GM03348 (cell line): ENCODE measurements at regions not wholly inside any gene's neighbourhood (a gene's known extent, or its start where the extent isn't known, plus 50 kb on each side); places are given as distances from the start of the nearest gene placed in this dataset.

ENCODE experiments used
- DNase-seq: peaks from one replicate; pipeline ENCODE4 v3.0.0; 2012; ENCODE audit warnings: low spot score

DNA sequence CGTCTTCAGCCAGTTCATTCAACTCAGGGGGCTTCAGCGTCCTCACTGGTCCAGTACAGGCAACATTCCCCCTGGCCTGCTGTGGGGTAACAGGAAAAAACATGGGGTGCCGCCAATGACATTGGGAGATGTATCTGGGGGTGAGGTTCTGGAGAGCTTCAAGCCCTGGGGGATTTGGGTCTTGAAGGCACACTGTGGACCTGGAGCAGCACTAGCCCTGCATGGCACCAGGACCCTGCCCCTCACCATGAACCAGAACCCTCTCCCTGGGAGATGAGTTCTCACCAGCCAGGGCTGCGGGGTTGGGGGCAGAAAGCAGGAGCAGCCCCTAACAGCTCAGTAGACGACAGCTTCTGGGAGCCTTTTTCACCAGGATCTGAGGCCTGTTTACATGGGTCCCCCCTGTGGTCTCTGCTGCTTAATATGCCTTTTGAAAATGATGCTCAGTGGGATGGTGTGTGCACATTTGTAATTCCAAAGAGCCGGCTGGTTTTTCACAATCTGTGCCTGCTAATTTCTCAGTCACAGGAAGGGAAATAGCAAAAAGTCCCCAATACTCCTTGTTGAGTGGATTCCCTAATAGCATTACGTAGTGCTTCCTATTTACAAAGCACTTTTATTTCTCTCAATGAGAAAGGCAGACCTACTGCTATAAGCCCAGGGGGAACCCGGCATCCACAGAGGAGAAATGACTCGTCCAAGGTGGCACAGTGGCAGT is 509.5 kb downstream of the RPS24 start:
- no peak for DNase-seq

DNA sequence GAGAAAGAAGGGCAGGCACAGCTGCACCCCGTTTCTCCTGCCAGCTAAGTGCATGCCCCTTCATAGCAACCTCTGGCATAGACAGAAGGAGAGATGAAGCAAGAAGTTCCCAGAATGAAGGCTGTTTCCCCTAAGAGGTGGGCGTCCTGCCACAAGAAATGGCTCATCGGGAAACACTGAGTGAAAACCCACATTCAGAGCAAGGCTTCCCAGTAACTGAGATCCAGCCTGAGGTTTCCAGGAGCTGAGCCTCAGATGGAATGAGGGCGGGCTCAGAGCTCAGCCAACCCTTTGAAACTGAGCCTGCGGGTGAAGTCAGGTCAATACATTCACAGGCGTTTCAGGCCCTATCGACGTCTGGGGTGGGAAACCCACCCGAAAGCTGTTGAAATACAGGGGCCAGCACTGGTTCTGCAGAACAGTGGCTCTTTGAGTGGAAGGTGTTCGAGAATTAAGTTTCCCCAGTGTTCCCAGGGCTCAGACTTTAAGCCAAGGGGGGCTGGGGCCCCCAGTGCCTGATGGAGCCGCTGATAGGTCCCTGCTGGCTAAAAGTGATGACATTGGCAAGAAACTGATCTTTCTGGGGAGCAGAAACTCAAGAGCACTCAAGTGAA is 510.2 kb downstream of the RPS24 start:
- DNase-seq: peak; percentile 94

DNA sequence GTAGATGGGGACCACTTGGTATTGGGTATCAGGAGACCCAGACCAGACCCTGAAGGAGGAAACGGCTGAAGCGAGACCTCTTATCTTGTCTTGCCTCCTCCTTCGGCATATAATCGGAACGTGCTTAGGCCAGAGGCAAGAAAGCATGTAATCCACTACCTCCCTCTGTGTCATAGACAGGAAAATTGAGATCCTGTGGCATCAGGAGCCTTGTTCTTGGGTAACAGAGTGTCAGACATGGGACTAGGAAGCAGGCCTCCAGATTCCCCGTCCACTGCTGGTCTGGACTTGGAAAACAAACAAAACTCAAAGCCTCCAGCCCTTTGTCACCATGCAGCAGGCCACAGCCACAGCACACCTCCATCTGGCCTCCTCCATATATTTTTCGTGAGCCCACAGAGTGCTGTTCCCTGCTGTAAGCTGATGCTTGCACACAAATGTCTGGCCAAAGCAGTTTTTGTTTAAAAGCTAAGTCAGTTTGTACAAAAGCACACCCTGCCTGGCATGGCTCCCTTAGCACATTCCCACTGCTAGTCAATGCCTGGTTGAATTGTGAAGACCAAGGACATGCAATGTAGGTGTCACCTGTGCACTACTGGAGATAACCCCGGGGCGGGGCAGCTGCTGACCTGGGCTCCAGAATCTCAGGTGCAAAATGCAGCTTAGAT is 510.9 kb downstream of the RPS24 start:
- DNase-seq: no peak

DNA sequence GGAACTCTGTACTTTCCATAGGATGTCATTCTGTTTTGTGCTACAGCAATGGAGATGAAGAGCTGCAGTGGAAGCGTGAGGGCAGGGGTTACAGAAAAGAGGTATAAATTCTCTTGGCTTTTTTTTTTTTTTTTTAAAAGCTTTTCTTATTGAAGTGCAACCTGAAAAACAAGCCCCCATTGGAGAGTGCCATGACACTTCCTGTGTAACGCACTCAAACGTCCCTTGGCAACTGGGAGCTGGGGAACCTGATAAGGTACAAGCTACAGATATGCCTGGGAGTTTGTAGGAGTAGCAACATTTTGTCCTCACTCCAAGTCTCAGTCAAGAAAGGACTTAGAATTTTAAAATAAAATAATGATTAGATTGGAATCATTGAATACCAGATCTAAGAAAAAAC is 512.1 kb downstream of the RPS24 start:
- no peak for DNase-seq

DNA sequence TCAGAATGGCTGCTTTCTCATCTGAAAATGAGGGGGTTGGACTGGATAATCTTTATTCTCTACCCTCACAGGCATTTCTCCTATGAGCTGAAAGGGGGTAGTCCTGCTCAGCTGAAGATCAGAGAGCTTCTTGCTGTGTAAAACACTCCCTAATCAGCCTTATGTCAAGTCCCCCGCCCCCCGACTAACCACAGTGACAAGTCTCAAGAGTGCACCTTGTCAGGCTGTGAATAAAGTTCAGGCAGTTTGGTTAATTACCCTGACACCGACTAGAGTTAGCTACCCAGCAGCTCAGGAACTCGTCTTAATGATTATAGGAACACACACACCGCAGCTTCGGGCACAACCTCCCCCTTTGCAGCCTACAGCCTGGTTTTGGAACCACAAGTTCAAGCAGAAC is 513.7 kb downstream of the RPS24 start:
- DNase-seq: no peak

DNA sequence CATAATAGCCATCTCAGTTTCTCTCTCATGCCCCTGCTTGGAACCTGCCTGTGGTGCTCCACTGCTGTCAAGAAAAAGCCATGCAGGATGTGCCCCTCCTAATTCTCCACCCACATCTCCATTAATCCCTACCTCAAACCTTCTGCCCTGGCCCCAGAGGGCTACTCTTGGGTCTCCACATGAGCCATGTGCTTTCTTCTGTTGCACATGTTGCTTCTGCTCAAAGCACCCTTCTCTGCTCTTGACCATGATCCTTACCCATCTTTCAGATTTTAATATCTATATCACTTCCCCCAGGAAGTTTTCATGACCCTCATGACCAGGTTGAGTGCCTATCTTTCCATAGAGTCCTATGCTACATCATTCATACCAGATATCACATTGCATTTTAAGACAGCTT is 514.2 kb downstream of the RPS24 start:
- no peak for DNase-seq

DNA sequence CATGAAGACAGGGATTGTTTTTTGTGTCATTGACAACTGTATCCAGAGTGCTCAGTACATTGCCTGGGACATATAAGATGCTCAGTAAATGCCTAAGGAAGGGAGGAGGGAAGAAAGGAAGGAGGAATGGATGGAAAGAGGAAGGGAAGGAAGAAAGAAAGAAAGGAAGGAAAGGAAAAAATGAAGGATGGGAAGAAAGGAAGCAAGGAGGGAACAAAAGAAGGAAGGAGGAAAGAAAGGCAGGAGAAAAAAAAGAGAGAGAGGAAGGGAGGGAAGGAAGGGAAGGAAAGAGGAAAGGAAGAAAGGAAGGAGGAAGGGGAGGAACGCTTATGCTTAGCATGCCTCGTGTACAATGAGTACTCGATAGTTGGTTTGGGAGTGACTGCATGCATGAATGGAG is 514.7 kb downstream of the RPS24 start:
- DNase-seq: no peak

DNA sequence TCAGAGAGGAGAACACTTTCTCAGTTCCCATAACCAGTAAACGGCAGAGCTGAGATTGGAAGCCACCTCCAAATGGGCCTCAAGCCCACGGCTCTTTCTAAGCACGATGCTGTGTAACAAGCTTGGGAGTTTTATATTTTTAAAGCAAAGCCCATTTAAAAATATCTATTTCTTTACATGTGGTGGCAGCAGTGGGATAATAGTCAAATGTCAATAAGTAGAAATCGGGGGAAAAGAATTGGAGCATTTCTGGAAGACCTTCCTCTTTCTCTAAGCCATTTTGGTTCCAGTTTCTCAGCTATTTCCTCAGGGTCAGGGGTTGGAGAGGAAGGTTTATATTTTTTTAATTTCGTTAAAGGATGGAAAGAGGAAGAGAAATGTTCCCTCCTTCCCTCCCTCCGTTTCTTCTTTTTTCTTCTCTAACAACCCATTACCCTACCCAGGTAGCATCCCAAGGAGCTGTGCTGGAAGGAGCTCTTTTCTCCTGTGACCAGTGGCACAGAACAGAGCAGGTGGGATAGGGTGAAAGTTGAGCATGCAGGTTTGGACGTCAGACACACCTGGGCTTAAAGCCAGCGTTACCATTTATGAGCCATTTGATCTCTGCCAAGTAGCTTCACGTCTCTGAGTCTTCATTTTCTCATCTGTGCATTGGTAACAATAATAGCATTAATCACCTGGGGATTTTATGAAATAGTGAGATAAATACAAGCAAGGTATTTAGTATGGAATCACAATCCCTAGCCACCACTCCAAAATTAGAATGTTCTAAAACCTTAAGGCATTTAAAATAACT is 515.7 kb downstream of the RPS24 start:
- no peak for DNase-seq

DNA sequence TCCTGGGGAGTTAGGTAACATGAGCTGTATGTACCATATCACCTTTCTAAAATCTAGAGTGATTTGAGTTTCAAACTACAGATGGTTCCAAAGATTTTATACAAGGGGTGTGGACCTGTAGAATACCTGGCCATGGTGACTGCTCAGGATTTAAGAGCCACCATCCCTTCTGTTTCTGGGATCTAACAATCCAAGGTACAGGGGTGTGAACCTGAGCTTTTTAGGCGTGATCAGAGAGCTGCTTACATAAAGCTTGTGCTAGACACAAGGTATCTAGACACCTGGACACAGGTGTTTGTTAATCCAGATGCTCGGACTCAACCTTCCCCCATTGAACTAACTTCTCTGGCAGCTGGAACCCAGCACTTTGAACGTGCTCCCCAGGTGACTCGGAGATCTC is 516.4 kb downstream of the RPS24 start:
- DNase-seq: no peak

DNA sequence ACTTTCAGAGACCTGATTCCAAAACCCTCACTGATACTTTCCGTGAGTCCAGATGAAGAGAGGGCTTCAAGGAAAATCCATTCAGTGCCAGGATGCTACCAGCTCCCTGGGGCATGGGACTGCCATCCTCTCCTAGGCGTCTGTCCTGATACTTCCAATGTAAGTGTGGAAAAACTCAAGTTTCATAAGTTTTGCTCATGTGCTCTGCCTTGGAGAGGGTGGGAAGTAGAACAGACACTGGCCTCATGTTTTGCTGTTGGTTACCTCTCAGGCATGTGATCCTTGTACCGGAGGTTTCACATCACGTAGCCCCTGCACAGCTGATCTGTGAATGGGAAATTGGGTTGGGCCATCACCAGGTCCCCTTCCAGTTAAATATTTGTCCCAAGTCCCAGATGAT is 517.1 kb downstream of the RPS24 start:
- DNase-seq: no peak

DNA sequence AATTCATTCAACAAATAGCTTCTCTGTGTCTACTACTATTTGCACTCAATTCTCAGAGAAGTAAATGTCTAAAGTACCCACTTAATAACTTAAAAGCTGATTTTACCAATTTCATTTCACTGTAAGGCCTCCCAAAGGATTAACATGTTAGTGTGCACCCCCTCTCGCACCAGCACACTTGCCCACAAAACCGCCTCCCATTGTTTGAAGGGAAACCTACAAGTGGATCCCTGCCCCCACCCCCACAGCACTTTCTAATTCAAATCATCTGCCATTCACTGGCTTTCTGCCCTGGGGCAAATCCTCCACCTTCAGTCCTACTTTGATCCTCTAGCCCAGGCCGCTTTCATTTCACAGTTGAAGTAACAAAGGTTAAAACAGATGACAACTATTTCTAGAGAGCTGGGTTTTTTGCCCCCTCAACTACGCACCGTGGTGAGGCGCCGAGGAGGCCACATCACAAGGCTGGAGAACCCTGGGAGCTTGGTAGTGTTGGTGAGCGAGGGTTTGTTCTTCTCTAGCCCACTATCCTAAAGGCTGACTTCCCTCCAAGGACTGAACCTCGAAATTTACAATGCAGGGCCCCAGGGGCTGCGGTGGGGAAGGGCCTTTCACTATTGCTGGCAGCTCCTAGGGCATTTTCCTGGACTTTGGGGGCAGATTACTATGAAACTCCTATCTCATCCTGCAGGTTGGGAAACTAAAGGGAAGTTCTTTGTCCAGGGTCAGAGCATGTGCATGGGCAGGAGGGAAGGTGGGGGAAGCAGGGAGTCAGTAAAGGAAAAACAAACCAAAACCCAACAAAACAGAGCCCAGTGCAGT is 517.4 kb upstream of the ZMIZ1 start:
- DNase-seq: no peak

DNA sequence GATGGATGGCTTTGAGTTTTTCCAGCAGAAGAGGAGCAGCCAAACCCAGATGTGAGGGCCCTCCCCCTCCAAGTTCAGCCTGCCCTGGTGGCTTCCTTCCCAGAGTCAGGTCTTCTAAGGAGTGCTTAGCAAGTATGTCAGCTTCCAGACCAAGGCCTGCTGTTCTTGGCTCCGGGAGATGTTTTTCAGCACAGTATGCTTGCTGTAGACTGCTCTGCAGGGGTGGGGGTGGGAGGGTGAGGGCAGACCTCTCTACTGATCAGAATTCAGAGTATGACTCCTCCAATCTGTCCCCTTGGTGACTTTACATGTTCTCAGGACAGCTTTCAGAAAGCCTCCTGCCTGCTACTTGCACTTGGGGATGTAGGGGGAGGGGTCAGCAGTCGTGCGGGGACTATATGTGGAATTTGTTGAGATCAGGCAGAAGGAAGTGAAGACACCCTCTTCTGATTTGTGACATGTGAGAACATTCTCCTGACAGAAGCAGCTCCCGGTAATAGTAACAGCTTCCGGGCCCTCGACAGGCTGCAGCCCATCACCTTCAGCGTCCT is 516.4 kb upstream of the ZMIZ1 start:
- peak; percentile 86 for DNase-seq

DNA sequence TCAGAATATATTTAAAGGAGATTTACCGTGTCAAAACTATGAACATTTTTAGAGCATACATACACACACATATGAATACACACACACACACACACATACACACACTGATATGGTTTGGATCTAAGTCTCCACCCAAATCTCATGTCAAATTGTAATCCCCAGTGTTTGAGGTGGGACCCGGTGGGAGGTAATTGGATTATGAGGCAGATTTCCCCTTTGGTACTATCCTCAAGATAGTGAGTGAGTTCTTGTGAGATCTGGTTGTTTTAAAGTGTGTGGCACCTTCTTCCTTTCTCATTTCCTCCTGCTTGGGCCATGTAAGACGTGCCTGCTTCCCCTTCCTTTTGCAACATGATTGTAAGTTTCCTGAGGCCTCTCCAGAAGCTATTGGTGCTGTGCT is 515.0 kb upstream of the ZMIZ1 start:
- DNase-seq: no peak

DNA sequence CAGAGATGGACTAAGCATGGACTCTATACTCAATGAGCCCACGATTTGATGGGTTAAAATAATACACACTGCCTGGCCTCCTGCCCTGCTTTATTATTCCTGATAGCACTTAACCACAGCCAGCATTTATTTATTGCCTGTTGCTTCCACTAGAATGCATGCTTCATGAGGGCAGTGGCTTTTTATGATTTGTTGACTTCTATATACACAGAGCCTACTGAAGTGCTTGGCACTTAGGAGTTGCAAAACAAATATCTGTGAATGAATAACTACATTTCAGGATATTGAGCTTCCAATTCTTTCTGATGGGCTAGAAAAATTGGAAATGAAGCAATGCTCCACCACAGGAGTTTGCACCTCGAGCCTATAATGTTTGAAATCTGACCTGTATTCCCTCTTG is 513.6 kb upstream of the ZMIZ1 start:
- DNase-seq: no peak

DNA sequence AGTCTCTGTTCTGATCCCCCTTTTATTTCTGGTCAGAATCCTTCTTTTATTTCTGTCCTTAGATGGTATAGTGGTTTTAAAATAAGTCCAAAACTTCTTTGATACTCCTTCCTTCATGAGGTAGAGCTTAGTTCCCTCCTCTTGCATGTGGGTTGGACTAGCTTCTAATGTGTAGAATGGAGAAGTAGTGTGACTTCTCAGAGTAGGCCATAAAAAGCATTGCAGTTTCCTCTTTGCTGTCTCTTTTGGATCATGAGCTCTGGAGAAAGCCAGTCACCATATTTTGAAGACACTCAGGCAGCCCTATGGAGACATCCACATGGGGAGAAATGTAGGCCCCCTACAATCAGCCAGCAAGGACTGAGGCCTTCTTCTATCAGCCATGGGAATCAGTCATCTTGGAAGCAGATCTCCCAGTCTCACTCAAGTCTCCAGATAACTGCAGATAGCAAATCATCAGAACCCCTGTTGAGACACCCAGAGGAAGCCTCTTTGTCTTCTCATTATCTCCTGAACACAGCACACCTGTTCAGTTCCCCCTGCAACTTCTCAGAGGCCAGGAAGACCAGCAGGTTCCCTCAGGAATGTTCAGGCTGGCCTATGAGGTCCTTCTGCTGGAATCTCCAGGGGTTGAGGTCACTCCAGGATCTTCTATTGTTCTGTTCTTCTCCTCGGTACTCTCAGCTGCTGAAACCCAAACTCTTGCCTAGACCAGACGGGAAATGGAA is 511.9 kb upstream of the ZMIZ1 start:
- no peak for DNase-seq

DNA sequence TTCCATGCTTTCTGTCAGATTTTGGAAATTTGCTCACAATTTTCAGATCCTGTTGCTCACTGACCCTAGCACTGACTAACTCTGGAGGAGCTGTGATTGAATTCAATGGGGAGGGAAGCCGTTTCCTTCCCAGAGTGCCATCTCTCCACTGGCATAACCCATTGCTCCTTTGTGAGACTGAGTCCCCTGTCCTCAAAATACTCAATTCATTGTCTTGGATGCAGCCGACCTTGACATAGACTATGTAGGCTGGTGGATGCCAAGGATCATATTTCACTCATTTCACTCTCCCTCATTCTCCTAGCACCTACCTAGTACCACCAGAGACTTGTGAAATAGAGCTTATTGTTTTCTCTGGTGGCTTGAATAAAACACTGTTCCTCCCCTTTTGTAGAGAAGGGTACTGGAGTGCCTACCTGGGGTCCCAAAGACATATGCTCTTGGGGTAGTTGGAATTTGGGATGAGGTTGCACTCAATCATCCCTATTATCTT is 511.3 kb upstream of the ZMIZ1 start:
- DNase-seq: no peak

DNA sequence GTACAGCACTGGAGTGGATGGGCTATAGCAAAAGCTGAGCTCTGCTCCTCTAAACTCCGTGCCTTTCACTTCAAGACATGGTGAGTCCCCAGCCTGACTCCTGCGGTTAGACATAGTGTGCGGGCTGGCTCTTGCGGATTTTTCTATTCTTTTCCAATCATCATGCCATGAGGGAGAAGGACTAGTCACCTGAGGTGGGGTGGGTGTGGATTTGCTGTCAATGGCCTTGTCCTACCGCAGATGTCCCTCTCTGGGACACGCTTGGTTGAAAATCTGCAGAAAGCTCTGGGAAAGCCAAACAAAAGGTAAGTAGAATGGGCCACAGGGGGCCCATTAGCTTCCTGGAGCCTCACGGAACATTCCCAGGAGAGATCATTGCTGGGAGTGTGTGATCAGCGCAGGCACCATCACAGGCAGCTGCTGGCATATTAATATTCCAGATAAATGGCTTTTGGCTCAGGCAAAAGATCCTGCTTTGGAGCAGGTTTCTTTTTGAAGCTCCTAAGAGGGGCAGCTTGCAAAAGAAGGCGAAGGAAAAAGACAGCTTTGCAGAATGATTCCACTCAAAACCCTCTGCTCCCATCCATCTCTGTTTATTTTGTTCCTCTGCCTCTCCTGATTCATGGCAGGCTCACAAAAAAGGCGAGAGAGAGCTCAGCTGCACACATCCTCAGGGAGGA is 509.0 kb upstream of the ZMIZ1 start:
- no peak for DNase-seq

DNA sequence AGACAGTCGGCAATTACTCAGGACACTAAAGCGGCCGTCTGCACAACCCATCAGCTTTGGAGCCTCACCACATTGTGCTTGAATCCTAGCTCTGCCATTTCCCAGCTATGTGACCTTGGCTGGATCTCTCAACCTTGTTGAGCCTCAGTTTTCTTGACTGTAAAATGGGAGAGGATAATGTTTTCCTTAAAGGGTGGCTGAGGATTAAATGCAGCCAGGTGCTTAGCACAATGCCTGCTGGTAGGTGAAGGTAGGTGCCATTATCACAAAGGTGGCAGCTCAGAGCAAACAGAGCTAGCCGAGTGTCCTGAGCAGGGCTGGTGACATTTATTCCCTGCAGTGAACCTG is 508.5 kb upstream of the ZMIZ1 start:
- no peak for DNase-seq

DNA sequence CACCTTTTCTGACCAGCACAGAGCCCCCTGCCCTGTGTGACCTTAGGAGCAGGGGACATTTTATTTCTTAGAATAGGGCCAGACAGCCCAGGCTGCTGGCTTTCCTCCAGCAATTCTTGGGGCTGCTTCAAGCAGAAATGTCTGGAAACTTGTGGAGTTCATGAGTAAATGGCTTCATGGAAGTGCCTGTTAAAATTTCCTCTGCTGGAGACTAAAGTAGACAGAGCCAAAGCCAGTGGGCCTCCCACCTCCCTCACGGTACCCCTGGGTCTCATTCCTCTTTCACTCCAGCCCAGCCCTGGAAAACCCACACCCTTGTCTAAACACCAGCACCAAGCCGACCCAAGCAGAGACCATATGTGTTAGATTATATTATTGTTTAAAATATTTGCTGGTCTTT is 505.5 kb upstream of the ZMIZ1 start:
- no peak for DNase-seq

DNA sequence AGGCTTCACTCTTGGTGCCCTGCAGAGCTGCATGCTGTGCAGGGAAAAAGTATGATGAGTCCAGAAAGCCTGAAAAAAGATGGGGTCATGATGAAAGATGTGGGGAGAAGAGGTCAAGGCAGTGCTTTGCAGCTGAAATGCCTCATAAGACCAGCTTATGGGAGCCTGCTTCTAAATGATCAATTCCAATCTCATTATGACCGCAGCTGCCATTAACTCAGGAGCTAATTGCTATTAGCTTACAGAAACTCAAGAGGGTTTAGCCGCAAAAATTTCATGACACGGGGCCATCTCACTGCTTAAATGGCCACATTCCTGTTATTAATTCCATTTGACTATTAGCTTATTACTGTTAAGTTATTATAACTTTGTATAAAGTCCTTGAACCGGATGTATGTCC is 502.9 kb upstream of the ZMIZ1 start:
- no peak for DNase-seq
